Nephron progenitor cell (in vitro differentiated cells): ENCODE measurements at regions not wholly inside any gene's neighbourhood (a gene's known extent, or its start where the extent isn't known, plus 50 kb on each side); places are given as distances from the start of the nearest gene placed in this dataset.

ENCODE experiments used
- DNase-seq: peaks from one replicate; pipeline ENCODE4 v3.0.0; 2021
- H3K27ac Mint-ChIP-seq: 2 replicates; pipeline ENCODE4 v1.8.0; 2021; ENCODE audit warnings: mild to moderate bottlenecking, moderate library complexity, mixed read lengths
- H3K27me3 Mint-ChIP-seq: 2 replicates; pipeline ENCODE4 v1.8.0; 2021; ENCODE audit warnings: mild to moderate bottlenecking, low read depth, mixed read lengths; ENCODE audit not compliant: poor library complexity
- H3K36me3 Mint-ChIP-seq: 2 replicates; pipeline ENCODE4 v1.8.0; 2021; ENCODE audit warnings: low read depth, mixed read lengths
- H3K4me1 Mint-ChIP-seq: 2 replicates; pipeline ENCODE4 v1.8.0; 2021; ENCODE audit warnings: mixed read lengths
- H3K4me3 Mint-ChIP-seq: 2 replicates; pipeline ENCODE4 v1.8.0; 2021; ENCODE audit warnings: mild to moderate bottlenecking, moderate library complexity, mixed read lengths
- H3K9me3 Mint-ChIP-seq: 2 replicates; pipeline ENCODE4 v1.8.0; 2021; ENCODE audit warnings: mild to moderate bottlenecking, moderate library complexity, mixed read lengths
- CTCF ChIP-seq: fragments of 200-600 bp; sonication (generic); IDR thresholded peaks from 2 replicates; pipeline ENCODE4 v1.5.0; 2021; ENCODE audit warnings: antibody characterized with exemption

- DNase-seq: no peak
- Mint-ChIP-seq H3K4me1 (no peaks in the 10 kb centered on the region), H3K9me3 (peaks cover 28% of the 10 kb centered on the region), H3K4me3 (no peak overlapping the region), H3K36me3 (no peaks in the 10 kb centered on the region), H3K27me3 (no peaks in the 10 kb centered on the region), H3K27ac (no peak overlapping the region)
- TF ChIP-seq CTCF: no peak
Measured at GRCh38 chr3:162377608-162378007, 881.0 kb downstream of the OTOL1 start.

- Mint-ChIP-seq H3K4me1 (no peaks in the 10 kb centered on the region), H3K36me3 (no peaks in the 10 kb centered on the region), H3K4me3 (no peak overlapping the region), H3K27ac (no peak overlapping the region), H3K27me3 (no peaks in the 10 kb centered on the region), H3K9me3 (peaks cover 10% of the 10 kb centered on the region)
- no peak for DNase-seq
- no peak for TF ChIP-seq CTCF
Measured at GRCh38 chr3:162385387-162385786, 888.8 kb downstream of the OTOL1 start.

- H3K9me3 Mint-ChIP-seq: peaks cover 20% of the 10 kb centered on the region
- H3K36me3 Mint-ChIP-seq: peaks cover 3% of the 10 kb centered on the region
- H3K4me1 Mint-ChIP-seq: no peaks in the 10 kb centered on the region
- no peaks in the 10 kb centered on the region for H3K27me3 Mint-ChIP-seq
- no peak for TF ChIP-seq CTCF
- no peak overlapping the region for H3K4me3 Mint-ChIP-seq
- no peak for DNase-seq
- H3K27ac Mint-ChIP-seq: no peak overlapping the region
Measured at GRCh38 chr3:162390891-162391290, 894.3 kb downstream of the OTOL1 start.

- no peak for DNase-seq
- no peak for TF ChIP-seq CTCF
- H3K27ac Mint-ChIP-seq: no peak overlapping the region
- peaks cover 20% of the 10 kb centered on the region for H3K9me3 Mint-ChIP-seq
- no peak overlapping the region for H3K4me3 Mint-ChIP-seq
- H3K27me3 Mint-ChIP-seq: no peaks in the 10 kb centered on the region
- H3K4me1 Mint-ChIP-seq: no peaks in the 10 kb centered on the region
- H3K36me3 Mint-ChIP-seq: peaks cover 3% of the 10 kb centered on the region
Measured at GRCh38 chr3:162391301-162391700, 894.7 kb downstream of the OTOL1 start.

- no peak overlapping the region for H3K4me3 Mint-ChIP-seq
- TF ChIP-seq CTCF: no peak
Measured at GRCh38 chr3:162395496-162395895, 898.9 kb downstream of the OTOL1 start.

GRCh38 chr3:162398554-162398953 is 901.9 kb downstream of the OTOL1 start:
- H3K9me3 Mint-ChIP-seq: peaks cover 12% of the 10 kb centered on the region
- no peaks in the 10 kb centered on the region for H3K4me1 Mint-ChIP-seq
- H3K27me3 Mint-ChIP-seq: no peaks in the 10 kb centered on the region
- H3K36me3 Mint-ChIP-seq: no peaks in the 10 kb centered on the region
- TF ChIP-seq CTCF: no peak
- DNase-seq: no peak
- no peak overlapping the region for H3K27ac Mint-ChIP-seq
- no peak overlapping the region for H3K4me3 Mint-ChIP-seq

More at GRCh38 chr3:162395496-162395895, 898.9 kb downstream of the OTOL1 start:
- Mint-ChIP-seq H3K4me1 (no peaks in the 10 kb centered on the region), H3K9me3 (peaks cover 20% of the 10 kb centered on the region), H3K27ac (no peak overlapping the region), H3K36me3 (peaks cover 3% of the 10 kb centered on the region), H3K27me3 (no peaks in the 10 kb centered on the region)
- no peak for DNase-seq
